ENCODE measurements at regions not wholly inside any gene's neighbourhood (a gene's known extent, or its start where the extent isn't known, plus 50 kb on each side); places are given as distances from the start of the nearest gene placed in this dataset.

DNA sequence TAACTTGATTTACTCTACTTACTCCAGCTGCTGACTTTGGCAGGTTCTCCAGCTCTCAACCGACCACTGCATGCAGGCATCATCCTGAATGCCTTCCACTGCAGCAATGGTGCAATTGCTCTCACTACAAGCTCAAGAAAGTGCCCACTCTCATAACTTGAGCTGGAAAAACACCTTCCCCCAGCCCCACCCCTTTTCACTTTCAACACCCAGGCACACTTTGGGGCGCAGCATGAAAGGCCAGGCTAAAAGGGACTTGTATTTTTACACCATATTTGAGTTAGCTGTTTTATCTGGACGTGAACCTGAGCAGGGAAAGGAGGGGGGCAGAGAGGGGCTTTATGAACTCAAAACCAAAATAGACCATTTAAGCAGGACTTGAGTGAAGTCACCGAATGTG, 274.5 kb downstream of the RAB28 start:
- TF ChIP-seq EZH2 (IDR thresholded peaks at IDR 0.05; ENCODE audit: borderline replicate concordance, insufficient read depth, low read length, poor library complexity, severe bottlenecking) = no peak
- TF ChIP-seq CTCF (IDR thresholded peaks at IDR 0.05; ENCODE audit: poor library complexity, severe bottlenecking) = no peak
- TF ChIP-seq EP300 (conservative IDR thresholded peaks at IDR 0.05; ENCODE audit: poor library complexity, severe bottlenecking) = no peak
- TF ChIP-seq TAF1 (IDR thresholded peaks at IDR 0.05; ENCODE audit: low read depth) = no peak
- no peak for TF ChIP-seq REST (IDR thresholded peaks at IDR 0.05; ENCODE audit: borderline replicate concordance)
- no peak for TF ChIP-seq RAD21 (conservative IDR thresholded peaks at IDR 0.05)
